Spleen (tissue), 11 donors: ENCODE measurements at regions not wholly inside any gene's neighbourhood (a gene's known extent, or its start where the extent isn't known, plus 50 kb on each side); places are given as distances from the start of the nearest gene placed in this dataset.

Experiments
- DNase-seq: peaks from one replicate; pipeline ENCODE4 v3.0.0-alpha.2; 2020
- H3K27ac ChIP-seq, 8 donors: fragments of 200-600 bp; sonication (generic) in 7 of 8; 1 replicate in 4 of 8; 2 replicates in 4 of 8; pipeline versions ENCODE4 v1.5.0 to v1.8.0; 2016 to 2021; ENCODE audit warnings: inconsistent platforms in 4 of 8, mild to moderate bottlenecking in 4 of 8, moderate library complexity in 1 of 8
- H3K27me3 ChIP-seq, 7 donors: fragments of 200-600 bp; sonication (generic) in 6 of 7; replicated peaks in 1 of 7; 1 replicate in 4 of 7; 2 replicates in 3 of 7; pipeline versions ENCODE4 v1.5.0 to v1.8.0; 2016 to 2021; ENCODE audit warnings: inconsistent platforms in 3 of 7, mild to moderate bottlenecking in 1 of 7
- H3K36me3 ChIP-seq, 6 donors: fragments of 200-600 bp; sonication (generic) in 5 of 6; 1 replicate in 4 of 6; 2 replicates in 2 of 6; pipeline versions ENCODE4 v1.5.0 to v1.8.0; 2016 to 2021; ENCODE audit warnings: inconsistent platforms in 2 of 6
- H3K4me1 ChIP-seq, 6 donors: fragments of 200-600 bp; sonication (generic) in 5 of 6; 1 replicate in 3 of 6; 2 replicates in 3 of 6; pipeline versions ENCODE4 v1.5.0 to v1.8.0; 2016 to 2021; ENCODE audit warnings: inconsistent platforms in 3 of 6
- H3K4me3 ChIP-seq, 8 donors: fragments of 200-600 bp; sonication (generic) in 7 of 8; 1 replicate in 4 of 8; 2 replicates in 4 of 8; pipeline versions ENCODE4 v1.5.0 to v1.8.0; 2016 to 2021; ENCODE audit warnings: inconsistent platforms in 4 of 8, mild to moderate bottlenecking in 4 of 8, moderate library complexity in 2 of 8
- H3K9me3 ChIP-seq, 8 donors: fragments of 200-600 bp; sonication (generic) in 7 of 8; 1 replicate in 4 of 8; 2 replicates in 4 of 8; pipeline versions ENCODE4 v1.5.0 to v1.8.0; 2016 to 2021; ENCODE audit warnings: inconsistent platforms in 4 of 8
- POLR2A ChIP-seq, 3 donors: fragments of 450-650 bp; IDR thresholded peaks; one replicate each; pipeline ENCODE4 v1.5.1; 2017; ENCODE audit warnings: antibody characterized with exemption in 3 of 3, mild to moderate bottlenecking in 1 of 3
- POLR2AphosphoS5 ChIP-seq, 3 donors: sonication (generic); formaldehyde crosslinking; IDR thresholded peaks; one replicate each; pipeline ENCODE4 v1.5.1; 2017; ENCODE audit warnings: antibody characterized with exemption in 3 of 3
- WGBS, 5 donors: extraction: QIAGEN DNeasy Blood & Tissue Kit in 3 of 5; methylation state at CpG; one replicate each; pipeline versions ENCODE4 v1.1.5 to v1.1.7; 2013 to 2018; 5-methylcytosine and 5-hydroxymethylcytosine counted together
- intact Hi-C: fragments of 100-400 bp; cut with DNase I; formaldehyde crosslinking; loops from one replicate; pipeline ENCODE4 v1.15.0; 2023; ENCODE audit warnings: low total_unique reads
- TF ChIP-seq, protein P1 (sequence below), 11 experiments: fragments of 200-600 bp in 7 of 11; fragments of 450-650 bp in 4 of 11; sonication (generic) in 4 of 11; IDR thresholded peaks in 8 of 11; conservative IDR thresholded peaks in 3 of 11; 1 replicate in 7 of 11; 2 replicates in 4 of 11; pipeline versions ENCODE4 v1.4.0 to v1.8.0; 2016 to 2021; ENCODE audit warnings: antibody characterized with exemption in 11 of 11, inconsistent platforms in 4 of 11, mild to moderate bottlenecking in 1 of 11
- donor health status: healthy with polysubstance abuse.
- donor health status: DM: no; HTN: no; CAD: no; lungs with moderate emphysema.
- donor health status: DM: no; HTN: no; CAD: no.
- donor health status: Bipolar disorder and iron deficiency.
- donor health status: healthy.
- donor health status: DM: no; HTN: no; CAD: no.
- donor health status: DM: yes; HTN: yes; CAD: no.

DNA sequence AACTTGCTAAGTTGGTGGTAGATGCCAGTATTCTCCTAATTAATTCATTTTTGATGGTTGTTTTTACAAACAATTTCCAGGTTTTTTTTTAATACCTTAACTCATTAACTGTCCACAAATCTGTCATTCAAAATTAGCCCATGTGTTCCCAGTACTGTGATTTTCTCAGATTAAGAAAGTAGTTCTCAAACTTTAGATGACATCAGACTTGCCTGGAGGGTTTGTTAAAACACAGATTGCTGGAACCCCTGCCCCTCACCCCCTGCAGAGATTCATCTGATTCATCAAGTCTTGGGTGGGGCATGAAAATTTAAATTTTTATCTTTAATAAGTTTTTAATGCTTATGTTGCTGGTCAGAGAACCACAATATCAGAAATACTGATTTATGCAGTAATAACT, 130.5 kb downstream of the BACH1 start:
- TF ChIP-seq, protein P1, sequence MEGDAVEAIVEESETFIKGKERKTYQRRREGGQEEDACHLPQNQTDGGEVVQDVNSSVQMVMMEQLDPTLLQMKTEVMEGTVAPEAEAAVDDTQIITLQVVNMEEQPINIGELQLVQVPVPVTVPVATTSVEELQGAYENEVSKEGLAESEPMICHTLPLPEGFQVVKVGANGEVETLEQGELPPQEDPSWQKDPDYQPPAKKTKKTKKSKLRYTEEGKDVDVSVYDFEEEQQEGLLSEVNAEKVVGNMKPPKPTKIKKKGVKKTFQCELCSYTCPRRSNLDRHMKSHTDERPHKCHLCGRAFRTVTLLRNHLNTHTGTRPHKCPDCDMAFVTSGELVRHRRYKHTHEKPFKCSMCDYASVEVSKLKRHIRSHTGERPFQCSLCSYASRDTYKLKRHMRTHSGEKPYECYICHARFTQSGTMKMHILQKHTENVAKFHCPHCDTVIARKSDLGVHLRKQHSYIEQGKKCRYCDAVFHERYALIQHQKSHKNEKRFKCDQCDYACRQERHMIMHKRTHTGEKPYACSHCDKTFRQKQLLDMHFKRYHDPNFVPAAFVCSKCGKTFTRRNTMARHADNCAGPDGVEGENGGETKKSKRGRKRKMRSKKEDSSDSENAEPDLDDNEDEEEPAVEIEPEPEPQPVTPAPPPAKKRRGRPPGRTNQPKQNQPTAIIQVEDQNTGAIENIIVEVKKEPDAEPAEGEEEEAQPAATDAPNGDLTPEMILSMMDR (IDR thresholded peaks at IDR 0.05 in 8 of 11, conservative IDR thresholded peaks at IDR 0.05 in 3 of 11), result no peak
- TF ChIP-seq POLR2AphosphoS5 (IDR thresholded peaks at IDR 0.05) (no peak), POLR2A (IDR thresholded peaks at IDR 0.05) (no peak)
- Histone ChIP-seq H3K9me3 (no peaks in the 10 kb centered on the region), H3K4me1 (peaks cover 0 to 9% (median 0%) of the 10 kb centered on the region in 6 donors), H3K36me3 (no peaks in the 10 kb centered on the region), H3K27ac (no peak overlapping the region), H3K27me3 (no peaks in the 10 kb centered on the region), H3K4me3 (no peak overlapping the region)
- no peak for DNase-seq
- intact Hi-C loops, result no loop called here

DNA sequence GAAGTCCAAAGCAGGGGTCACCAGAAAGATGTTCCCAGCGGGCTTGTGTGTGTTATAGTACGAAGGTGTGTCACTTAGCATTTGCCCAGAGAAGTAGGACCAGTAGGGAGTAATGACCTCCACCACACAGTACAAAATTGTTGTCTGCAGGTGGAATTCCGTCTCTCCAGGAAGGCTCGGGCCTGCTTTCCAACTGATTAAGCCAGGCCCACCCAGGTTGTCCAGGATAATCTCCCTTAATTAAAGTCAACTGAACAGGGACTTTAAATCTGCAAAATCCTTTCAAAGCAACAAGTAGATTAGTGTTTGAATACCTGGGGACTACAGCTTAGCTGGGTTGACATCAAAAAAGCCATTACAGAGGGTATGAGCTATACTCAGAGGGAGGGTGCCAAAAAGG, 131.3 kb downstream of the BACH1 start:
- 86 to 98% (median 96%) methylated on average over 4 of the region's 4 CpGs for WGBS, 5 donors
- intact Hi-C loops, result no loop called here
- no peaks in the 10 kb centered on the region for H3K27me3 ChIP-seq

DNA sequence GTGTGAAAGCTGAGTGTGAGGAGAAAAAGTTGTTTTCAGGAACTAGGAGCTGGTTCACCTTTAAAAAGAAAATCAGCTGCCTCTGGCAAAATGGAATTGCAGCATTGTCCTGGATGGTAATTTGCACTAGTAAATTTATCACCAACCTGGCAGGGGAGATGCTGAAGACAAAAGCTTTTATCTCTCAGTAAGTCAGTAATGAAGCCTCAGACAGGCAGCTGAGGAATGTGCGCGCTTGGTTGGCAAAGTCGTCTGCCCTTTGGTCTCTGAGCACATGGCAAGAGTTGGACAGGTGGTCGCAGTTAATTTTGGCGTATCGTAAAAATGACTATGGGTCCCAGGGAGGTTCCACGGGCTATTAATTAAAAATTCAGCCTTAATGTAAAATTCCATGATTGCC, 131.9 kb downstream of the BACH1 start:
- H3K9me3 ChIP-seq, result no peaks in the 10 kb centered on the region
- no peaks in the 10 kb centered on the region for H3K27me3 ChIP-seq
- no peaks in the 10 kb centered on the region for H3K4me1 ChIP-seq
- no peak overlapping the region for H3K27ac ChIP-seq
- WGBS, 5 donors, result 94 to 98% (median 96%) methylated on average over 7 of the region's 7 CpGs
- no peaks in the 10 kb centered on the region for H3K36me3 ChIP-seq
- TF ChIP-seq, protein P1 (IDR thresholded peaks at IDR 0.05 in 8 of 11, conservative IDR thresholded peaks at IDR 0.05 in 3 of 11), result no peak
- no peak for TF ChIP-seq POLR2A (IDR thresholded peaks at IDR 0.05)
- no peak for TF ChIP-seq POLR2AphosphoS5 (IDR thresholded peaks at IDR 0.05)
- intact Hi-C loops, result no loop called here
- H3K4me3 ChIP-seq, result no peak overlapping the region
- no peak for DNase-seq

More for the DNA sequence above, 131.3 kb downstream of the BACH1 start:
- Histone ChIP-seq H3K4me3 (no peak overlapping the region), H3K27ac (no peak overlapping the region), H3K4me1 (peaks cover 0 to 5% (median 0%) of the 10 kb centered on the region in 6 donors), H3K36me3 (no peaks in the 10 kb centered on the region), H3K9me3 (no peaks in the 10 kb centered on the region)
- no peak for DNase-seq
- TF ChIP-seq POLR2AphosphoS5 (IDR thresholded peaks at IDR 0.05) (no peak), POLR2A (IDR thresholded peaks at IDR 0.05) (no peak)
- TF ChIP-seq, protein P1 (IDR thresholded peaks at IDR 0.05 in 8 of 11, conservative IDR thresholded peaks at IDR 0.05 in 3 of 11), result no peak

DNA sequence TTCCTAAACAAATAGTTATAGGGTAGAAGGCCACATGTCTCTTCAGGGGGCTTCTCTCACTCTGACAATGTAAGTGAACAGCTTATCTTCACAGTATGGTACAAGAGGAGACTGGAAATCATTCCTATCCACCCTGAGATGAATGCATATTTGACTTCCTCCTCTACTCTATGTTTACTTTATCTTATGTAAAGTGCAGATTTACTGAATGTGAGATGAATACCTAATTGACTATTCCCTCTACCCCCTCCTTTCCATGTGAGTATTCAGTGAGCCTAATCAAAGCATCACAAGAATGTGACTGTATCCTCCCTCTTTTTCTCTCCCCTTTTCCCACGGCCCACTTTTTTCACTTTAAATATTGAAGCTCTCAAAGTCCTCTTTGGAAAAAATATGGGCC, 132.5 kb downstream of the BACH1 start:
- H3K4me1 ChIP-seq, result peaks cover 0 to 4% (median 0%) of the 10 kb centered on the region in 6 donors
- 65 to 92% (median 81%) methylated on average over 1 of the region's 1 CpG for WGBS, 5 donors
- no peak for DNase-seq
- intact Hi-C loops, result no loop called here
- no peak overlapping the region for H3K4me3 ChIP-seq
- TF ChIP-seq POLR2A (IDR thresholded peaks at IDR 0.05) (no peak), POLR2AphosphoS5 (IDR thresholded peaks at IDR 0.05) (no peak)
- H3K9me3 ChIP-seq, result no peaks in the 10 kb centered on the region
- H3K27me3 ChIP-seq, result no peaks in the 10 kb centered on the region
- H3K36me3 ChIP-seq, result no peaks in the 10 kb centered on the region
- no peak overlapping the region for H3K27ac ChIP-seq

DNA sequence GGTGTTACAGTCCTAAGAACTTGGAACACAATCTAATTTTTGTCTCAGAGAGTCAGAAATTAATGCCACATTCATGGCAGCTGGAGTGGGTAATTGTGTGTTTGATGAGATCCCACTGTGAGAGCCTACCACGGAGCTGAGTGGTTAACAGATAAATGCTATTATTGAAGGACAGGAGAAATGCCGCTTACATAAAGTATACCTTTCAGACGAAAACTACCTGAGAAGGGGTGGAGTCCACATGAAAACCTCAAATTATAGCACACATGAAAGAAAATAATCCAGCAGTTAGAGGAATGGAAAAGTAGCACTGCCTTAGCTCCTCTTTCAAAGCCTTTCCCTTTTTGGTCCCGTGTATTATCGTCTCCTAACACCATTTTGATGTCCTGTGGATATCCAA, 133.0 kb downstream of the BACH1 start:
- no peak for DNase-seq
- no peaks in the 10 kb centered on the region for H3K36me3 ChIP-seq
- TF ChIP-seq, protein P1 (IDR thresholded peaks at IDR 0.05 in 8 of 11, conservative IDR thresholded peaks at IDR 0.05 in 3 of 11), result no peak
- TF ChIP-seq POLR2A (IDR thresholded peaks at IDR 0.05) (no peak), POLR2AphosphoS5 (IDR thresholded peaks at IDR 0.05) (no peak)
- 92 to 97% (median 94%) methylated on average over 5 of the region's 5 CpGs for WGBS, 5 donors
- H3K4me3 ChIP-seq, result no peak overlapping the region
- H3K4me1 ChIP-seq, result peaks cover 0 to 4% (median 0%) of the 10 kb centered on the region in 6 donors
- H3K9me3 ChIP-seq, result no peaks in the 10 kb centered on the region
- no peaks in the 10 kb centered on the region for H3K27me3 ChIP-seq
- intact Hi-C loops, result no loop called here
- H3K27ac ChIP-seq, result no peak overlapping the region
